ENCODE measurements at regions not wholly inside any gene's neighbourhood (a gene's known extent, or its start where the extent isn't known, plus 50 kb on each side); places are given as distances from the start of the nearest gene placed in this dataset.
A peak's percentile ranks its signal among the peaks of the same experiment; 100 is the strongest.

DNA sequence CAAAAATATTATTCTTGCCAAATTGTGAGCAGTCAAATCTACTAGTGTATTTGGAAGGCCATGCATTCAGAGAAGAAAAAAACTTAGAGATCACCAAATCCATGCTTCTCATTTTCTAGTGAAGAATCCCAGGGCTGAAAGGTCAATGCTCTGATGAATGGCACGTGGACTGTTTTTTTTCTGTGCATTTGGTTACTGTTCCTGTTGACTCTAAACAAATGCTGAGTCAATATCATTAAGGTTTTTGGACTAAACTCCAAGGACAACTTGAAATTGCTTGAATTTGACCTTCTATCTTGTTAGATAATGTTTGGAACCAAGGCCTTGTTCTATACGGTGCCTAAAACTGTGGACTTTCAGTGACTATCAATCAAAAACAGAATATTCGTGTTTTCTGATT, 142.2 kb downstream of the OSTF1 start:
- TF ChIP-seq, protein P1, sequence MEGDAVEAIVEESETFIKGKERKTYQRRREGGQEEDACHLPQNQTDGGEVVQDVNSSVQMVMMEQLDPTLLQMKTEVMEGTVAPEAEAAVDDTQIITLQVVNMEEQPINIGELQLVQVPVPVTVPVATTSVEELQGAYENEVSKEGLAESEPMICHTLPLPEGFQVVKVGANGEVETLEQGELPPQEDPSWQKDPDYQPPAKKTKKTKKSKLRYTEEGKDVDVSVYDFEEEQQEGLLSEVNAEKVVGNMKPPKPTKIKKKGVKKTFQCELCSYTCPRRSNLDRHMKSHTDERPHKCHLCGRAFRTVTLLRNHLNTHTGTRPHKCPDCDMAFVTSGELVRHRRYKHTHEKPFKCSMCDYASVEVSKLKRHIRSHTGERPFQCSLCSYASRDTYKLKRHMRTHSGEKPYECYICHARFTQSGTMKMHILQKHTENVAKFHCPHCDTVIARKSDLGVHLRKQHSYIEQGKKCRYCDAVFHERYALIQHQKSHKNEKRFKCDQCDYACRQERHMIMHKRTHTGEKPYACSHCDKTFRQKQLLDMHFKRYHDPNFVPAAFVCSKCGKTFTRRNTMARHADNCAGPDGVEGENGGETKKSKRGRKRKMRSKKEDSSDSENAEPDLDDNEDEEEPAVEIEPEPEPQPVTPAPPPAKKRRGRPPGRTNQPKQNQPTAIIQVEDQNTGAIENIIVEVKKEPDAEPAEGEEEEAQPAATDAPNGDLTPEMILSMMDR (IDR thresholded peaks at IDR 0.05; ENCODE audit: low read depth, low read length): no peak
- CTCF ChIA-PET: no interaction called here

DNA sequence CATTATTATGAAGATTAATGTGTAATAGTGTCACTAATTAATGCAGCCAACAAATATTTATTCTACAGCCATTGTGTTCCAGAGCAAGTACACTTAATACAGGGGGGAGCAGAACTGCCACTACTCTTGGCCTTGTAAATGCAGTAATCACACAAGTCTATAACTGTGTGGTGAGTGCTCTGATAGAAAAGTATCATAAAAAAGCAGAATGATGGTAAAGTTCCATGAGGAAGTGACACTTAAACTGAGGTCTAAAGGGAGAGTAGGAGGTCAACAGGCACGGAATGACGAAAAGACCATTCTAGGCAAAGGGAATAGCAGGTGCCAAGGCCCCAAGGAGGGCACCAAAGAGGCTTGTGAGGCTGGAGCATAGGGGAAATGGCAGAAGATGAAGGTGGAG, 142.9 kb downstream of the OSTF1 start:
- TF ChIP-seq, protein P1 (IDR thresholded peaks at IDR 0.05; ENCODE audit: low read depth, low read length): no peak
- DNase-seq (ENCODE audit: low read depth, low spot score): no peak
- ChIA-PET CTCF (no interaction called here), POLR2A (no interaction called here)
- Histone ChIP-seq H3K4me3 (ENCODE audit: low read depth, low read length) (no peak overlapping the region), H3K9me3 (ENCODE audit: control insufficient read depth, insufficient read depth, low read length) (no peaks in the 10 kb centered on the region), H3K27ac (ENCODE audit: low read depth, low read length) (no peak overlapping the region), H3K27me3 (ENCODE audit: control insufficient read depth, insufficient read depth, low read length) (no peaks in the 10 kb centered on the region)

More for the DNA sequence above, 142.2 kb downstream of the OSTF1 start:
- POLR2A ChIA-PET: no interaction called here
- DNase-seq (ENCODE audit: low read depth, low spot score): no peak
- Histone ChIP-seq H3K27me3 (ENCODE audit: control insufficient read depth, insufficient read depth, low read length) (no peaks in the 10 kb centered on the region), H3K4me3 (ENCODE audit: low read depth, low read length) (no peak overlapping the region), H3K27ac (ENCODE audit: low read depth, low read length) (no peak overlapping the region), H3K9me3 (ENCODE audit: control insufficient read depth, insufficient read depth, low read length) (no peaks in the 10 kb centered on the region)

DNA sequence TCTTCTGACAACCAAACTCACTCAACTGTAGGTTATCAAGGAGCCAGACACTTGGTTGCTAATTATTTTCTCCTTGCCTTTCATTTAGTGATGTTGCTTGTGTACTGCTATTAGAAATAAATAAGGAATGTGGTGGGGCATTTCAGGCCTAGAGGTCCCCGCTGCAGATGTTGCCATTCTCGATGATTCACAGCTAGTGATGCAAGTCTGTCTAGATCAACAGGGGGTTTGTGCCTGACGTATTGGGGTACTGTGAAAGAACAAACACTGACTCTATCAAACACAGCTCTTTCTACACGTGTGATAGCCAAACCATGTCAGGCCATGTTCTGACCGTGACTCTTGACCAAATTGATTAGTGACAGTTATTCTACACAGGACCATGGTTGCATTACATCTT, 144.7 kb downstream of the OSTF1 start:
- TF ChIP-seq, protein P1 (IDR thresholded peaks at IDR 0.05; ENCODE audit: low read depth, low read length): no peak
- no peak overlapping the region for H3K27ac ChIP-seq (ENCODE audit: low read depth, low read length)
- no peaks in the 10 kb centered on the region for H3K27me3 ChIP-seq (ENCODE audit: control insufficient read depth, insufficient read depth, low read length)
- ChIA-PET POLR2A (no interaction called here), CTCF (interaction anchor here (0.6 to 1.7 kb wide), 4 partner anchors 9 to 211 kb away, joined by 3 to 6 read pairs (median 4); no protein-coding TSS in a partner anchor)
- H3K4me3 ChIP-seq (ENCODE audit: low read depth, low read length): no peak overlapping the region
- no peak for DNase-seq (ENCODE audit: low read depth, low spot score)
- H3K9me3 ChIP-seq (ENCODE audit: control insufficient read depth, insufficient read depth, low read length): no peaks in the 10 kb centered on the region

DNA sequence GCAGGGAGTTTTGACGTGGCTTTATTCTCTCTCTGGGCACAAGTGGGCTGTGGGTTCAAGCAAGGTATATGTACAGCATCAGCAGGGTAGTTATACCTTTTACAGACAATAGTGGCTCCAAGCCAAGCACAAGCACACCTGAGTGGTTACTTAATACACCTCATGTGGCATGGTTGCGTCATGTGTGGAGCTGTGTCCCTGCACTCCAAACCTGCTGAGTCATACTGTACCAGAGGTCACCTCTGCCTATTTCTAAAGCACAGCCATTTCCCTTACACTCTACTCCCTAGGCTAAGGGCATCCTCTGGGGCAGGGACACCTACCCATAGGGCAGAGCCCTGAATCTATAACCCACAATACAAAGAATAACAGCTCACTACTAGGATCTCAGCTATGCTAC, 147.3 kb downstream of the OSTF1 start:
- TF ChIP-seq, protein P1 (IDR thresholded peaks at IDR 0.05; ENCODE audit: low read depth, low read length): no peak
- H3K27ac ChIP-seq (ENCODE audit: low read depth, low read length): no peak overlapping the region
- H3K4me3 ChIP-seq (ENCODE audit: low read depth, low read length): no peak overlapping the region
- ChIA-PET CTCF (interaction anchor here (1.0 kb wide), 1 partner anchor 462 kb away, joined by 3 read pairs; no protein-coding TSS in a partner anchor), POLR2A (no interaction called here)
- no peaks in the 10 kb centered on the region for H3K9me3 ChIP-seq (ENCODE audit: control insufficient read depth, insufficient read depth, low read length)
- DNase-seq (ENCODE audit: low read depth, low spot score): no peak
- no peaks in the 10 kb centered on the region for H3K27me3 ChIP-seq (ENCODE audit: control insufficient read depth, insufficient read depth, low read length)

DNA sequence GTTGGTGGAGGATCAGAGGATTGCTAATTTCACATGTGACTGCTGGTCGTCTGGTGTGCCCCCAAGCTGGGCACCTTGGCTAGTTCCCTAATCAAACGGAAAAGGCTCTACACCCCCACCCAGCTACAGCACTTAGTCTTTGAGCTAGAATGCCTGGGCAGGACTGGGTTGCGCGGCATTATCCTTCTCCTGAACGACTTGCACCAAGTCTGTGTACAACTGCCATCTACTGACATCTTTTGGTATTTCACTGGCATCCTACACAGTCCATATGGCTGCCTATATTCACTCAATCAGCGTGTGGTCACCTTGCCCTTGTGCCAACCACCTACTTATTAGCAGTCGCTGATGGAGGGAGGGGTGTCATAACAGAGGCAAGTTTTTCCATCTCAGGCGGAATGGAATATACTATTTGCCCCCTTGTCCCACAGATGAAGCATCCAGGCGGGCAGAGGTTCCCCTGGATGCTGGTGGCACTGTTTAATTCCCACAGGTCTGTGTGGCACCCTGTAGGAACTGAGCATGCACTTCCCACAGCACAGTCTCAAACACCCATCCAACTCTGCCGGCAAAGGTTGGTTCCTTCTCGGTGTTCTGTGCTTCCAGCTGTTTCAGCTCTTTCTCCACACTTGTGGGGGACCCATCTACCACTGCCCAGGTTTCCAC, 150.1 kb downstream of the OSTF1 start:
- CTCF ChIA-PET: interaction anchor here (0.6 to 3.7 kb wide), 12 partner anchors 9 to 595 kb away, joined by 3 to 20 read pairs (median 4); no protein-coding TSS in a partner anchor

More for the DNA sequence above, 150.1 kb downstream of the OSTF1 start:
- POLR2A ChIA-PET: no interaction called here
- Histone ChIP-seq H3K27me3 (ENCODE audit: control insufficient read depth, insufficient read depth, low read length) (no peaks in the 10 kb centered on the region), H3K9me3 (ENCODE audit: control insufficient read depth, insufficient read depth, low read length) (no peaks in the 10 kb centered on the region), H3K4me3 (ENCODE audit: low read depth, low read length) (no peak overlapping the region), H3K27ac (ENCODE audit: low read depth, low read length) (no peak overlapping the region)
- peak; percentile 15 for DNase-seq (ENCODE audit: low read depth, low spot score)
- TF ChIP-seq, protein P1 (IDR thresholded peaks at IDR 0.05; ENCODE audit: low read depth, low read length): peak; percentile 69

All from AG04450 (cell line).